Adrenal gland (tissue), 5 donors: ENCODE measurements at regions not wholly inside any gene's neighbourhood (a gene's known extent, or its start where the extent isn't known, plus 50 kb on each side); places are given as distances from the start of the nearest gene placed in this dataset.

ENCODE experiments used
- CTCF ChIP-seq, 6 experiments: fragments of 450-650 bp in 4 of 6; fragments of 200-600 bp in 2 of 6; sonication (generic) in 1 of 6; IDR thresholded peaks; 1 replicate in 5 of 6; 2 replicates in 1 of 6; pipeline versions ENCODE4 v1.5.1 to v1.8.0; 2016 to 2021; ENCODE audit warnings: antibody characterized with exemption in 6 of 6, mild to moderate bottlenecking in 2 of 6, moderate library complexity in 1 of 6
- POLR2A ChIP-seq, 2 donors: fragments of 450-650 bp; IDR thresholded peaks; one replicate each; pipeline ENCODE4 v1.6.1; 2017; ENCODE audit warnings: antibody characterized with exemption in 2 of 2, mild to moderate bottlenecking in 2 of 2, moderate library complexity in 1 of 2
- donor health status: DM: no; HTN: no; CAD: no.

- TF ChIP-seq CTCF (IDR thresholded peaks at IDR 0.05) = no peak
- TF ChIP-seq POLR2A (IDR thresholded peaks at IDR 0.05) = no peak
These were observed 556.6 kb upstream of the RGMA start for GRCh38 chr15:93645594-93645993.
